GM12878 (cell line): ENCODE measurements at regions not wholly inside any gene's neighbourhood (a gene's known extent, or its start where the extent isn't known, plus 50 kb on each side); places are given as distances from the start of the nearest gene placed in this dataset.

Experiments
- ATAC-seq: fragments of 200-7000 bp; cut with Tn5 transposase; 3 replicates; pipeline ENCODE4 v1.9.1; 2020; ENCODE audit warnings: mild to moderate bottlenecking, moderate library complexity
- BruUV-seq: library from RNA; stranded (reverse); fragments of 400-500 nt; replicated peaks from 2 replicates; lab custom pipeline; 2021; lab: Mats Ljungman, UMichigan
- CTCF ChIA-PET: fragments of 300-600 bp; sonication (Branson Sonifier 250); formaldehyde crosslinking; extraction: SDS; loops from one replicate; lab custom pipeline; 2021; ENCODE audit warnings: inconsistent platforms; lab: Yijun Ruan, JAX
- POLR2A ChIA-PET: fragments of 350-600 bp; formaldehyde crosslinking; extraction: SDS; loops from one replicate; lab custom pipeline; 2021; ENCODE audit warnings: inconsistent platforms; lab: Charles Lee
- RAD21 ChIA-PET: fragments of 300-600 bp; sonication (Branson Sonifier 250); formaldehyde crosslinking; loops from one replicate; lab custom pipeline; 2023; ENCODE audit warnings: antibody characterized with exemption; ENCODE audit not compliant: unreplicated experiment; lab: Charles Lee
- SMC1A ChIA-PET: fragments of 300-600 bp; sonication (Branson Sonifier 250); formaldehyde crosslinking; loops from one replicate; lab custom pipeline; 2023; ENCODE audit not compliant: unreplicated experiment, uncharacterized antibody; lab: Charles Lee
- DNase-seq: peaks from one replicate; pipeline ENCODE4 v3.0.0-alpha.2; 2011; ENCODE audit warnings: low read depth, low spot score
- FAIRE-seq: peaks from 3 replicates; lab custom pipeline; 2011; peaks lifted over from hg19 to GRCh38; lab: Jason Lieb, UNC
- H2AFZ ChIP-seq: 2 replicates; pipeline ENCODE4 v1.6.0; 2011; ENCODE audit warnings: low read depth, low read length, control low read depth; ENCODE audit not compliant: control insufficient read depth
- H3K27ac ChIP-seq: 2 replicates; pipeline ENCODE4 v1.5.1; 2011; ENCODE audit warnings: control low read depth; ENCODE audit not compliant: control insufficient read depth, insufficient read depth
- H3K27me3 ChIP-seq, 2 experiments: replicated peaks in 1 of 2; 2 replicates each; pipeline versions ENCODE4 v1.6.0 to v1.6.1; 2011; ENCODE audit warnings: low read length in 1 of 2; ENCODE audit not compliant: control insufficient read depth in 2 of 2, insufficient read depth in 2 of 2
- H3K36me3 ChIP-seq, 2 experiments: 2 replicates each; pipeline ENCODE4 v1.5.1; 2011; ENCODE audit warnings: low read length in 1 of 2; ENCODE audit not compliant: control insufficient read depth in 2 of 2, insufficient read depth in 2 of 2
- H3K4me1 ChIP-seq: 2 replicates; pipeline ENCODE4 v1.6.1; 2011; ENCODE audit warnings: mild to moderate bottlenecking, low read length, moderate library complexity, mixed read lengths; ENCODE audit not compliant: control insufficient read depth, insufficient read depth
- H3K4me2 ChIP-seq: 2 replicates; pipeline ENCODE4 v1.6.0; 2011; ENCODE audit warnings: control low read depth; ENCODE audit not compliant: control insufficient read depth, insufficient read depth
- H3K4me3 ChIP-seq: fragments of 200-600 bp; sonication (generic); 2 replicates; pipeline ENCODE4 v1.5.1; 2016
- H3K79me2 ChIP-seq: 2 replicates; pipeline ENCODE4 v1.6.0; 2011; ENCODE audit warnings: low read length; ENCODE audit not compliant: control insufficient read depth, insufficient read depth
- H3K9ac ChIP-seq: 2 replicates; pipeline ENCODE4 v1.8.0; 2011; ENCODE audit warnings: low read length, control low read depth, mixed read lengths; ENCODE audit not compliant: control insufficient read depth, insufficient read depth
- H3K9me3 ChIP-seq: replicated peaks from 3 replicates; pipeline ENCODE4 v1.5.1; 2011; ENCODE audit warnings: mild to moderate bottlenecking, low read length; ENCODE audit not compliant: control insufficient read depth, insufficient read depth
- H4K20me1 ChIP-seq: 2 replicates; pipeline ENCODE4 v1.6.0; 2011; ENCODE audit not compliant: control insufficient read depth, insufficient read depth
- FOXK2 ChIP-seq: fragments of 450-650 bp; IDR thresholded peaks from 2 replicates; pipeline ENCODE4 v1.6.1; 2017; ENCODE audit warnings: mild to moderate bottlenecking, moderate library complexity
- GATAD2B ChIP-seq: fragments of 450-650 bp; conservative IDR thresholded peaks from 2 replicates; pipeline ENCODE4 v1.6.1; 2017; ENCODE audit warnings: low read depth, mild to moderate bottlenecking, moderate library complexity
- HCFC1 ChIP-seq: fragments of 150-350 bp; IDR thresholded peaks from 2 replicates; pipeline ENCODE4 v1.6.1; 2014; ENCODE audit warnings: low read length
- NFYA ChIP-seq: IDR thresholded peaks from 2 replicates; pipeline ENCODE4 v1.6.1; 2011; ENCODE audit warnings: low read depth, mild to moderate bottlenecking, low read length, improper control_type of control experiment, borderline replicate concordance
- NR2F1 ChIP-seq: fragments of 450-650 bp; conservative IDR thresholded peaks from 2 replicates; pipeline ENCODE4 v1.6.1; 2017; ENCODE audit warnings: mild to moderate bottlenecking
- RUNX3 ChIP-seq: IDR thresholded peaks from 2 replicates; pipeline ENCODE4 v1.6.1; 2012; ENCODE audit warnings: low read length, inconsistent platforms
- ZNF384 ChIP-seq: IDR thresholded peaks from 2 replicates; pipeline ENCODE4 v1.6.1; 2012; ENCODE audit warnings: low read depth, mild to moderate bottlenecking, low read length, improper control_type of control experiment, borderline replicate concordance
- ZZZ3 ChIP-seq: IDR thresholded peaks from 2 replicates; pipeline ENCODE4 v1.6.1; 2011; ENCODE audit warnings: low read depth; ENCODE audit not compliant: control insufficient read depth, insufficient read length
- WGBS: methylation state at CpG from one replicate; pipeline ENCODE4 v1.1.6; 2016; ENCODE audit warnings: low lambda C conversion rate; ENCODE audit not compliant: insufficient replicate concordance, insufficient coverage; ENCODE audit errors: missing lambda C conversion rate; 5-methylcytosine and 5-hydroxymethylcytosine counted together
- in situ Hi-C: fragments of 300-500 bp; cut with MboI; formaldehyde crosslinking; loops from 9 replicates; pipeline ENCODE4 v1.14.3; 2018; ENCODE audit warnings: mixed read lengths
- intact Hi-C: fragments of 100-400 bp; cut with micrococcal nuclease; formaldehyde crosslinking; loops from one replicate; pipeline ENCODE4 v1.14.2; 2022; ENCODE audit not compliant: unreplicated experiment
- TF ChIP-seq, protein P1 (sequence below): fragments of 450-650 bp; IDR thresholded peaks from 2 replicates; pipeline ENCODE4 v1.6.1; 2017; ENCODE audit warnings: mild to moderate bottlenecking, moderate library complexity

DNA sequence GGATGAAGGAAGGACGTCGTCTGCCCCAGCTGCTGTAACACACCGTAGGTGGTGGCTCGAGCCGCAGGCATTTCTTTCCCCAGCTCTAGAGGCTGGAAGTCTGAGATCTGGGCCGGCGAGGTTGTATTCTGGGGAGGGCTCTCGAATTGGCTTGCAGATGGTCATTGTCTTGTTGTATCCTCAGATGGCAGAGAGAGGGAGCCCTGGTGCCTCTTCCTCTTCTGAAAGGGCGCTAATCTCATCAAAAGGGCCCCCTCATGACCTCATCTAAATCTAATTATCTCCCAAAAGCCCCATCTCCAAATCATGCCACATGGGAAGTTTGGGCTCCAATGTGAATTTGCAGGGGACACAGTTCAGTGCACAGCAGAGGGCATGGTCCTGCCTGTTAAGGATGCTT is 109.0 kb downstream of the SIK1 start:
- BruUV-seq = no TSS peak
- WGBS = 80% methylated on average over 9 of the region's 9 CpGs
- Histone ChIP-seq H3K9me3 (peaks cover 4% of the 10 kb centered on the region; the same call in 1 of the 3 replicates), H2AFZ (no peak overlapping the region), H3K4me2 (no peak overlapping the region), H3K27me3 (no peaks in the 10 kb centered on the region), H3K36me3 (no peaks in the 10 kb centered on the region), H3K4me1 (peaks cover 26% of the 10 kb centered on the region), H3K4me3 (no peak overlapping the region), H4K20me1 (no peaks in the 10 kb centered on the region), H3K9ac (no peak overlapping the region), H3K79me2 (no peaks in the 10 kb centered on the region), H3K27ac (no peak overlapping the region)
- FAIRE-seq (no peak), ATAC-seq (no peak), DNase-seq (no peak)
- TF ChIP-seq FOXK2 (no peak), GATAD2B (no peak), NR2F1 (no peak), NFYA (no peak), RUNX3 (no peak), HCFC1 (no peak), ZZZ3 (no peak), ZNF384 (no peak)
- TF ChIP-seq, protein P1, sequence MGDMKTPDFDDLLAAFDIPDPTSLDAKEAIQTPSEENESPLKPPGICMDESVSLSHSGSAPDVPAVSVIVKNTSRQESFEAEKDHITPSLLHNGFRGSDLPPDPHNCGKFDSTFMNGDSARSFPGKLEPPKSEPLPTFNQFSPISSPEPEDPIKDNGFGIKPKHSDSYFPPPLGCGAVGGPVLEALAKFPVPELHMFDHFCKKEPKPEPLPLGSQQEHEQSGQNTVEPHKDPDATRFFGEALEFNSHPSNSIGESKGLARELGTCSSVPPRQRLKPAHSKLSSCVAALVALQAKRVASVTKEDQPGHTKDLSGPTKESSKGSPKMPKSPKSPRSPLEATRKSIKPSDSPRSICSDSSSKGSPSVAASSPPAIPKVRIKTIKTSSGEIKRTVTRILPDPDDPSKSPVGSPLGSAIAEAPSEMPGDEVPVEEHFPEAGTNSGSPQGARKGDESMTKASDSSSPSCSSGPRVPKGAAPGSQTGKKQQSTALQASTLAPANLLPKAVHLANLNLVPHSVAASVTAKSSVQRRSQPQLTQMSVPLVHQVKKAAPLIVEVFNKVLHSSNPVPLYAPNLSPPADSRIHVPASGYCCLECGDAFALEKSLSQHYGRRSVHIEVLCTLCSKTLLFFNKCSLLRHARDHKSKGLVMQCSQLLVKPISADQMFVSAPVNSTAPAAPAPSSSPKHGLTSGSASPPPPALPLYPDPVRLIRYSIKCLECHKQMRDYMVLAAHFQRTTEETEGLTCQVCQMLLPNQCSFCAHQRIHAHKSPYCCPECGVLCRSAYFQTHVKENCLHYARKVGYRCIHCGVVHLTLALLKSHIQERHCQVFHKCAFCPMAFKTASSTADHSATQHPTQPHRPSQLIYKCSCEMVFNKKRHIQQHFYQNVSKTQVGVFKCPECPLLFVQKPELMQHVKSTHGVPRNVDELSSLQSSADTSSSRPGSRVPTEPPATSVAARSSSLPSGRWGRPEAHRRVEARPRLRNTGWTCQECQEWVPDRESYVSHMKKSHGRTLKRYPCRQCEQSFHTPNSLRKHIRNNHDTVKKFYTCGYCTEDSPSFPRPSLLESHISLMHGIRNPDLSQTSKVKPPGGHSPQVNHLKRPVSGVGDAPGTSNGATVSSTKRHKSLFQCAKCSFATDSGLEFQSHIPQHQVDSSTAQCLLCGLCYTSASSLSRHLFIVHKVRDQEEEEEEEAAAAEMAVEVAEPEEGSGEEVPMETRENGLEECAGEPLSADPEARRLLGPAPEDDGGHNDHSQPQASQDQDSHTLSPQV = no peak
- intact Hi-C loops = no loop called here
- ChIA-PET SMC1A (no interaction called here), CTCF (interaction anchor here (0.6 to 1.2 kb wide), 2 partner anchors 8 to 10 kb away, joined by 3 read pairs; no protein-coding TSS in a partner anchor), POLR2A (no interaction called here), RAD21 (no interaction called here)
- in situ Hi-C loops = no loop called here
